ENCODE measurements at regions not wholly inside any gene's neighbourhood (a gene's known extent, or its start where the extent isn't known, plus 50 kb on each side); places are given as distances from the start of the nearest gene placed in this dataset.
"Not testable (repeated sequence)": the region's sequence is repeated elsewhere in the genome, so short reads cannot be mapped to it uniquely, and the experiment has no call there.

- Histone ChIP-seq H3K36me3 (ENCODE audit: control insufficient read depth, insufficient read depth, low read length) (no peaks in the 10 kb centered on the region), H3K9me3 (ENCODE audit: control insufficient read depth, insufficient read depth, low read depth, low read length) (no peaks in the 10 kb centered on the region), H3K27me3 (ENCODE audit: control insufficient read depth, insufficient read depth, low read length) (no peaks in the 10 kb centered on the region), H3K4me1 (ENCODE audit: control insufficient read depth, insufficient read depth, low read length) (no peaks in the 10 kb centered on the region), H3K27ac (ENCODE audit: low read length) (no peak overlapping the region), H3K4me3 (ENCODE audit: low read depth in 2 of 2, low read length in 2 of 2) (no peak overlapping the region)
- DNase-seq (ENCODE audit: low read depth, low spot score) (no peak), ATAC-seq (no peak)
- CTCF ChIA-PET: no interaction called here
- POLR2A ChIA-PET: no interaction called here
- no TSS peak for BruUV-seq (replicated peaks)
- intact Hi-C loops (cut with micrococcal nuclease; ENCODE audit: unreplicated experiment): no loop called here
- TF ChIP-seq POLR2AphosphoS5 (IDR thresholded peaks at IDR 0.05; ENCODE audit: low read depth, low read length) (no peak), REST (IDR thresholded peaks at IDR 0.05; ENCODE audit: insufficient read depth in 1 of 2, low read depth in 2 of 2, low read length in 1 of 2) (no peak), TCF7L2 (IDR thresholded peaks at IDR 0.05; ENCODE audit: low read depth, low read length) (no peak), SIN3A (IDR thresholded peaks at IDR 0.05; ENCODE audit: borderline replicate concordance, insufficient read depth, low read depth, low read length) (no peak)
- TF ChIP-seq, protein P1, sequence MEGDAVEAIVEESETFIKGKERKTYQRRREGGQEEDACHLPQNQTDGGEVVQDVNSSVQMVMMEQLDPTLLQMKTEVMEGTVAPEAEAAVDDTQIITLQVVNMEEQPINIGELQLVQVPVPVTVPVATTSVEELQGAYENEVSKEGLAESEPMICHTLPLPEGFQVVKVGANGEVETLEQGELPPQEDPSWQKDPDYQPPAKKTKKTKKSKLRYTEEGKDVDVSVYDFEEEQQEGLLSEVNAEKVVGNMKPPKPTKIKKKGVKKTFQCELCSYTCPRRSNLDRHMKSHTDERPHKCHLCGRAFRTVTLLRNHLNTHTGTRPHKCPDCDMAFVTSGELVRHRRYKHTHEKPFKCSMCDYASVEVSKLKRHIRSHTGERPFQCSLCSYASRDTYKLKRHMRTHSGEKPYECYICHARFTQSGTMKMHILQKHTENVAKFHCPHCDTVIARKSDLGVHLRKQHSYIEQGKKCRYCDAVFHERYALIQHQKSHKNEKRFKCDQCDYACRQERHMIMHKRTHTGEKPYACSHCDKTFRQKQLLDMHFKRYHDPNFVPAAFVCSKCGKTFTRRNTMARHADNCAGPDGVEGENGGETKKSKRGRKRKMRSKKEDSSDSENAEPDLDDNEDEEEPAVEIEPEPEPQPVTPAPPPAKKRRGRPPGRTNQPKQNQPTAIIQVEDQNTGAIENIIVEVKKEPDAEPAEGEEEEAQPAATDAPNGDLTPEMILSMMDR (IDR thresholded peaks at IDR 0.05): no peak
- in situ Hi-C loops (cut with HindIII; ENCODE audit: low pct_unique_long_range_greater_than_20kb, low sequenced_read_pairs): no loop called here
Measured at GRCh38 chr14:101673873-101674272, 87.6 kb upstream of the PPP2R5C start.

GRCh38 chr14:101675835-101676234, 85.7 kb upstream of the PPP2R5C start:
- CTCF ChIA-PET; ATAC-seq; POLR2A ChIA-PET; H3K4me3 ChIP-seq (ENCODE audit: low read depth in 2 of 2, low read length in 2 of 2); BruUV-seq (replicated peaks); H3K27me3 ChIP-seq (ENCODE audit: control insufficient read depth, insufficient read depth, low read length); in situ Hi-C loops (cut with HindIII; ENCODE audit: low pct_unique_long_range_greater_than_20kb, low sequenced_read_pairs); H3K36me3 ChIP-seq (ENCODE audit: control insufficient read depth, insufficient read depth, low read length); intact Hi-C loops (cut with micrococcal nuclease; ENCODE audit: unreplicated experiment); H3K27ac ChIP-seq (ENCODE audit: low read length); DNase-seq (ENCODE audit: low read depth, low spot score); H3K4me1 ChIP-seq (ENCODE audit: control insufficient read depth, insufficient read depth, low read length); H3K9me3 ChIP-seq (ENCODE audit: control insufficient read depth, insufficient read depth, low read depth, low read length): not testable (repeated sequence)

- ATAC-seq; H3K4me3 ChIP-seq (ENCODE audit: low read depth in 2 of 2, low read length in 2 of 2); in situ Hi-C loops (cut with HindIII; ENCODE audit: low pct_unique_long_range_greater_than_20kb, low sequenced_read_pairs); H3K9me3 ChIP-seq (ENCODE audit: control insufficient read depth, insufficient read depth, low read depth, low read length); BruUV-seq (replicated peaks); DNase-seq (ENCODE audit: low read depth, low spot score); intact Hi-C loops (cut with micrococcal nuclease; ENCODE audit: unreplicated experiment); H3K27me3 ChIP-seq (ENCODE audit: control insufficient read depth, insufficient read depth, low read length); CTCF ChIA-PET; H3K36me3 ChIP-seq (ENCODE audit: control insufficient read depth, insufficient read depth, low read length); H3K4me1 ChIP-seq (ENCODE audit: control insufficient read depth, insufficient read depth, low read length); POLR2A ChIA-PET; H3K27ac ChIP-seq (ENCODE audit: low read length): not testable (repeated sequence)
Measured at GRCh38 chr14:101677912-101678327, 83.6 kb upstream of the PPP2R5C start.
